OCI-LY3 (cell line): ENCODE measurements at regions not wholly inside any gene's neighbourhood (a gene's known extent, or its start where the extent isn't known, plus 50 kb on each side); places are given as distances from the start of the nearest gene placed in this dataset.

Source experiments
- CTCF ChIP-seq: fragments of 200-600, 300-600 bp; sonication (generic); IDR thresholded peaks from 2 replicates; pipeline ENCODE4 v1.5.1; 2014; ENCODE audit warnings: antibody characterized with exemption, low read length, low read depth
- EZH2phosphoT487 ChIP-seq: fragments of 200-600 bp; shearing (Covaris generic); IDR thresholded peaks from 2 replicates; pipeline ENCODE4 v1.6.1; 2018; ENCODE audit warnings: antibody characterized with exemption, mixed run types, low read depth

- no peak for TF ChIP-seq CTCF
- TF ChIP-seq EZH2phosphoT487 = no peak
Observed at GRCh38 chr10:10946801-10947200, 70.9 kb upstream of the CELF2 start.
